Trophoblast cell (in vitro differentiated cells and primary cell): ENCODE measurements at regions not wholly inside any gene's neighbourhood (a gene's known extent, or its start where the extent isn't known, plus 50 kb on each side); places are given as distances from the start of the nearest gene placed in this dataset.
A peak's percentile ranks its signal among the peaks of the same experiment; 100 is the strongest.

Experiments
- DNase-seq, 2 donors: peaks; one replicate each; pipeline ENCODE4 v3.0.0-alpha.2; 2016
- H2AFZ ChIP-seq: 2 replicates; pipeline ENCODE4 v1.6.1; 2013; ENCODE audit warnings: low read length, moderate library complexity, mild to moderate bottlenecking; ENCODE audit not compliant: insufficient read depth, poor library complexity
- H2AK5ac ChIP-seq: 2 replicates; pipeline ENCODE4 v1.6.1; 2013; ENCODE audit warnings: mild to moderate bottlenecking, low read length
- H2BK120ac ChIP-seq: 2 replicates; pipeline ENCODE4 v1.6.1; 2013; ENCODE audit warnings: low read length, mild to moderate bottlenecking, moderate library complexity; ENCODE audit not compliant: insufficient read depth, poor library complexity
- H2BK12ac ChIP-seq: 2 replicates; pipeline ENCODE4 v1.6.1; 2013; ENCODE audit warnings: mild to moderate bottlenecking, low read length, moderate library complexity
- H2BK5ac ChIP-seq: 2 replicates; pipeline ENCODE4 v1.6.1; 2013; ENCODE audit warnings: low read length, low read depth, moderate library complexity, mild to moderate bottlenecking; ENCODE audit not compliant: poor library complexity
- H3K14ac ChIP-seq: 2 replicates; pipeline ENCODE4 v1.6.1; 2013; ENCODE audit warnings: mild to moderate bottlenecking, low read length
- H3K18ac ChIP-seq: 2 replicates; pipeline ENCODE4 v1.6.1; 2013; ENCODE audit warnings: mild to moderate bottlenecking, low read length
- H3K23ac ChIP-seq: 2 replicates; pipeline ENCODE4 v1.6.1; 2013; ENCODE audit warnings: low read length
- H3K27ac ChIP-seq: 2 replicates; pipeline ENCODE4 v1.5.1; 2013; ENCODE audit warnings: low read depth, mild to moderate bottlenecking, inconsistent platforms, low read length, moderate library complexity
- H3K27me3 ChIP-seq: 2 replicates; pipeline ENCODE4 v1.6.1; 2013; ENCODE audit warnings: inconsistent platforms, mild to moderate bottlenecking, low read length, moderate library complexity; ENCODE audit not compliant: insufficient read depth
- H3K36me3 ChIP-seq, 2 experiments: 1 replicate in 1 of 2; 2 replicates in 1 of 2; pipeline ENCODE4 v1.6.1; 2013; ENCODE audit warnings: low read length in 2 of 2, mild to moderate bottlenecking in 2 of 2, moderate library complexity in 1 of 2; ENCODE audit not compliant: insufficient read depth in 2 of 2, control insufficient read depth in 1 of 2
- H3K4ac ChIP-seq: 2 replicates; pipeline ENCODE4 v1.6.1; 2013; ENCODE audit warnings: low read depth, mild to moderate bottlenecking, low read length, moderate library complexity
- H3K4me1 ChIP-seq, 2 experiments: 1 replicate in 1 of 2; 2 replicates in 1 of 2; pipeline ENCODE4 v1.6.1; 2013; ENCODE audit warnings: low read length in 2 of 2, mild to moderate bottlenecking in 2 of 2, moderate library complexity in 1 of 2; ENCODE audit not compliant: insufficient read depth in 2 of 2, control insufficient read depth in 1 of 2
- H3K4me2 ChIP-seq: 2 replicates; pipeline ENCODE4 v1.6.1; 2013; ENCODE audit warnings: inconsistent platforms, mild to moderate bottlenecking, low read length, moderate library complexity
- H3K4me3 ChIP-seq: 2 replicates; pipeline ENCODE4 v1.5.1; 2013; ENCODE audit warnings: mild to moderate bottlenecking, low read depth, low read length, inconsistent platforms
- H3K79me1 ChIP-seq: one replicate; pipeline ENCODE4 v1.6.1; 2013; ENCODE audit warnings: low read length
- H3K79me2 ChIP-seq: 2 replicates; pipeline ENCODE4 v1.6.1; 2013; ENCODE audit warnings: low read length, mild to moderate bottlenecking; ENCODE audit not compliant: control insufficient read depth, insufficient read depth, poor library complexity
- H3K9ac ChIP-seq: 2 replicates; pipeline ENCODE4 v1.6.1; 2013; ENCODE audit warnings: mild to moderate bottlenecking, low read length
- H3K9me3 ChIP-seq: 2 replicates; pipeline ENCODE4 v1.6.1; 2013; ENCODE audit warnings: low read depth, mild to moderate bottlenecking, control low read depth, inconsistent platforms, low read length; ENCODE audit not compliant: insufficient read depth
- H4K12ac ChIP-seq: 2 replicates; pipeline ENCODE4 v1.6.1; 2013; ENCODE audit warnings: low read depth, mild to moderate bottlenecking, low read length, moderate library complexity
- H4K8ac ChIP-seq: 2 replicates; pipeline ENCODE4 v1.6.1; 2013; ENCODE audit warnings: low read depth, mild to moderate bottlenecking, low read length, moderate library complexity
- H4K91ac ChIP-seq: one replicate; pipeline ENCODE4 v1.6.1; 2013; ENCODE audit warnings: low read depth, mild to moderate bottlenecking, low read length, moderate library complexity
- whole genome bisulfite sequencing: extraction: QIAGEN DNeasy Blood & Tissue Kit; methylation state at CpG from one replicate; pipeline ENCODE4 v1.1.7; 2013; ENCODE audit warnings: missing lambda C conversion rate; ENCODE audit not compliant: insufficient read length, insufficient coverage; ENCODE audit errors: extremely low coverage; 5-methylcytosine and 5-hydroxymethylcytosine counted together

DNA sequence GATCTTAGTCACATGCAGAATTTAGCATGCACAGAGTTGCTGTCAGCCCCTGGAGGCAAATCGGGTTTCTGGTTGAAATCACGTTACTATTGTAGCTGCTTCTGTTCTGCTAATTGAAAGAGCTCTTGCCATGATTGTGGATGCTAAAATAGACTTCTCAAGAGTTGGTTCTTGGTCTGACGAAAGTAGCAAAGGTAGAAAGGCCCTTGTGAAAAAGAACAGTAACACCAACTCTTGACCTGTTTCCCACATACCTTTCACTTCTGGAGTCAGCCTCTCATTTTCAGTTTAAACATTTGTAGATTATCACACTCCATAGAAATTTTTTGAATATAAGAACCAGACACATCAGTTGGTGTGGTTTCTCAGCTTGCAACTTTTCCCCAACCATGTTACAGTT lies 110.0 kb upstream of the EPB41L3 start:
- no peak overlapping the region for H3K23ac ChIP-seq
- no peak overlapping the region for H3K9ac ChIP-seq
- H2BK5ac ChIP-seq = no peak overlapping the region
- H2AFZ ChIP-seq = no peak overlapping the region
- no peak overlapping the region for H3K4me2 ChIP-seq
- peaks cover 9% of the 10 kb centered on the region for H3K79me1 ChIP-seq
- no peak overlapping the region for H2BK120ac ChIP-seq
- WGBS = no CpG with 5 or more reads among the region's 3 CpGs
- H4K91ac ChIP-seq = no peak overlapping the region
- no peak overlapping the region for H3K4me3 ChIP-seq
- DNase-seq = no peak
- no peak overlapping the region for H2AK5ac ChIP-seq
- H3K27me3 ChIP-seq = no peaks in the 10 kb centered on the region
- peaks cover 8 to 14% of the 10 kb centered on the region in 2 experiments for H3K4me1 ChIP-seq
- H3K36me3 ChIP-seq = no peaks in the 10 kb centered on the region
- H4K12ac ChIP-seq = no peak overlapping the region
- H3K14ac ChIP-seq = no peak overlapping the region
- H3K27ac ChIP-seq = peak overlapping the region; percentile 49
- H4K8ac ChIP-seq = no peak overlapping the region
- no peaks in the 10 kb centered on the region for H3K79me2 ChIP-seq
- H3K4ac ChIP-seq = no peak overlapping the region
- H3K9me3 ChIP-seq = no peaks in the 10 kb centered on the region
- H2BK12ac ChIP-seq = no peak overlapping the region
- no peak overlapping the region for H3K18ac ChIP-seq

DNA sequence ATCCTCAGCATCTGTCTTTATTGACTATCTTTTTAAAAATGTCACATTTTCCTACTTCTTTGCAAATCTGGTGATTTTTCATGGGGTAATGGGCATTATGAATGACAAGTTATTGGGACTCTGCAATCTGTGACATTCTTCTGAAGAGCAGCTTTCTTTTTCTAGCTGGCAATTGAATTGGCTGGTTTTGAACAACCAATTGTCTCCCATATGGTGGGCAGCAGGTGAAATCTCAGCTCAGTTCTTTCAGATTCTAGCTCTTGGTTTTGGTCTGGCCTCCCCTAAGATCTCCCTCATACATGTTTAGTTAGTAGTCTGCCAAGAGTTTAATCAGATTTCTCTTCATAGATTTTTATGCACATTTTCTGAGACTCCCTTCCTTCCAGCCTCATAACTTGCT lies 107.9 kb upstream of the EPB41L3 start:
- Histone ChIP-seq H2AFZ (no peak overlapping the region), H3K4me3 (no peak overlapping the region), H3K23ac (no peak overlapping the region), H3K4me2 (no peak overlapping the region), H3K36me3 (no peaks in the 10 kb centered on the region), H3K27ac (no peak overlapping the region), H3K9ac (no peak overlapping the region), H3K18ac (no peak overlapping the region), H3K4ac (no peak overlapping the region), H2BK5ac (no peak overlapping the region), H2BK120ac (no peak overlapping the region), H4K8ac (no peak overlapping the region), H4K12ac (no peak overlapping the region), H2AK5ac (no peak overlapping the region), H3K9me3 (no peaks in the 10 kb centered on the region), H3K4me1 (peaks cover 8 to 16% of the 10 kb centered on the region in 2 experiments), H3K79me1 (peaks cover 9% of the 10 kb centered on the region), H3K27me3 (no peaks in the 10 kb centered on the region), H4K91ac (no peak overlapping the region), H3K79me2 (no peaks in the 10 kb centered on the region), H2BK12ac (peak overlapping the region; percentile 40), H3K14ac (no peak overlapping the region)
- no peak for DNase-seq

DNA sequence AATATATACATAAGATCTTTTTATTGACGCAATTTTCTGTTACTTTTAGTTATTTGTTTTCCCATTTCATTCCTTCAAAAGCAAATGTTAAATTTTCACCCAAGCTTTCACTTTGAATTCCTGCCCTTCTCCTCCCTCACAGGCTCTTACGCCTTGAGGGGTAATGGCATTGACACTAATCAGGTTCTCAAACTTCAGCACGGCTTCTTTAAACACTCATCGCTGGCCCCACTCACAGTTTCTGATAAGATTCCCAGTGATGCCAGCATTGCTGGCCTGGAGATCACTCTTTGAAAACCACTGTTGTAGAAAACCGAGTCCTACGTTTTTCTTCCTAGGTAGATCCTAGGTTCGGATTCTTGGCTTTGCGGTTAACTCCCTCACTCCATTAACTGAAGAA lies 105.6 kb upstream of the EPB41L3 start:
- Histone ChIP-seq H4K8ac (no peak overlapping the region), H2AFZ (no peak overlapping the region), H4K91ac (no peak overlapping the region), H3K4me1 (peaks cover 4 to 15% of the 10 kb centered on the region in 2 experiments), H3K27me3 (no peaks in the 10 kb centered on the region), H2BK5ac (peak overlapping the region; percentile 17), H3K79me1 (peaks cover 2% of the 10 kb centered on the region), H3K4me3 (no peak overlapping the region), H4K12ac (no peak overlapping the region), H3K9ac (no peak overlapping the region), H3K4me2 (peak overlapping the region; percentile 10), H3K27ac (no peak overlapping the region), H3K79me2 (no peaks in the 10 kb centered on the region), H2BK120ac (no peak overlapping the region), H3K18ac (no peak overlapping the region), H2BK12ac (peak overlapping the region; percentile 46), H2AK5ac (no peak overlapping the region), H3K4ac (no peak overlapping the region), H3K36me3 (no peaks in the 10 kb centered on the region), H3K23ac (no peak overlapping the region), H3K9me3 (no peaks in the 10 kb centered on the region), H3K14ac (no peak overlapping the region)
- WGBS = no CpG with 5 or more reads among the region's 8 CpGs
- no peak for DNase-seq

GRCh38 chr18:5646739-5647138 lies 102.9 kb upstream of the EPB41L3 start:
- no peak overlapping the region for H2AK5ac ChIP-seq
- H4K91ac ChIP-seq = no peak overlapping the region
- DNase-seq = peak in 1 of 2 donors; percentile 41
- H4K12ac ChIP-seq = no peak overlapping the region
- no peak overlapping the region for H4K8ac ChIP-seq
- no peak overlapping the region for H3K4me2 ChIP-seq
- H3K36me3 ChIP-seq = no peaks in the 10 kb centered on the region
- no peak overlapping the region for H3K27ac ChIP-seq
- H3K79me2 ChIP-seq = no peaks in the 10 kb centered on the region
- H3K14ac ChIP-seq = no peak overlapping the region
- H2BK12ac ChIP-seq = peak overlapping the region; percentile 1
- H3K4me1 ChIP-seq = peaks cover 4 to 15% of the 10 kb centered on the region in 2 experiments
- no peak overlapping the region for H3K4me3 ChIP-seq
- H3K79me1 ChIP-seq = peaks cover 2% of the 10 kb centered on the region
- H2BK5ac ChIP-seq = no peak overlapping the region
- H3K9ac ChIP-seq = no peak overlapping the region
- no peak overlapping the region for H3K23ac ChIP-seq
- no peak overlapping the region for H3K4ac ChIP-seq
- H3K18ac ChIP-seq = no peak overlapping the region
- H2BK120ac ChIP-seq = no peak overlapping the region
- WGBS = no CpG with 5 or more reads among the region's 3 CpGs
- no peak overlapping the region for H2AFZ ChIP-seq
- no peaks in the 10 kb centered on the region for H3K9me3 ChIP-seq
- H3K27me3 ChIP-seq = no peaks in the 10 kb centered on the region
